ENCODE measurements at regions not wholly inside any gene's neighbourhood (a gene's known extent, or its start where the extent isn't known, plus 50 kb on each side); places are given as distances from the start of the nearest gene placed in this dataset.

DNA sequence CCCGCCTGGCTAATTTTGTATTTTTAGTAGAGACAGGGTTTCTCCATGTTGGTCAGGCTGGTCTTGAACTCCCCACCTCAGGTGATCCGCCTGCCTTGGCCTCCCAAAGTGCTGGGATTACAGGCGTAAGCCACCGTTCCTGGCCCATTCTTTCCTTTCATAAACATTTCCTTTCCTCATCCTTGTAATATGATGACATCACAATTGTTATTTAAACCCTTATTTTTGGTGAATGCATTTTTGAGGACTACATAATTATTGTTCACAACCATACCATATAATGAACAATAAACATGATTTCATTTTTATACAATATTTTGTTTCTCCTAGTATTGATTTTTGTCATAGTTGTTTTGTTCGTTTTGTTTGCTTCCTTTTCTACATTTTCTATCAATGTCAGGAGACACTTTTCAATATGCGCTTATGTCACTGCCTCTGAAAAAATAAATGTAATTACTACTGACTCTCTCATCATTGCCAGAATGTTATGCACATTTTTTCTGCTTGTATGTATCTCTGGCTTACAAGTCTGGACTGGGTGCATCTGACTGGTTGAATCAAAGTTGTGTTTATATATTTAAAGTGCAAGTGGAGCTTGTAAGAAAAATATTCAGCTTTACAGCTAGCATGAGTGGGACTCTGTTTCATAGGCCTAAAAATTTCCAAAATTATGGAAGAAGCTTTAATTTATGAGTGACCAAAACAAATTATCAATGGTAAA lies 2286.3 kb upstream of the RAG2 start:
- Histone ChIP-seq H3K9me2 (ENCODE audit: insufficient read depth) (no peaks in the 10 kb centered on the region), H3K9me3 (ENCODE audit: low read depth) (no peaks in the 10 kb centered on the region), H4K20me1 (ENCODE audit: insufficient read depth) (no peaks in the 10 kb centered on the region), H2AFZ (no peak overlapping the region), H3K36me3 (ENCODE audit: low read depth) (no peaks in the 10 kb centered on the region), H3K79me2 (ENCODE audit: insufficient read depth) (no peaks in the 10 kb centered on the region), H3F3A (ENCODE audit: insufficient read depth) (no peaks in the 10 kb centered on the region), H3K4me3 (no peak overlapping the region), H3K9ac (no peak overlapping the region), H3K4me2 (ENCODE audit: unreplicated experiment) (no peak overlapping the region), H3K4me1 (ENCODE audit: insufficient read depth) (no peaks in the 10 kb centered on the region), H3K27me3 (replicated peaks; ENCODE audit: insufficient read depth) (no peaks in the 10 kb centered on the region), H3K27ac (no peak overlapping the region)
- TF ChIP-seq EZH2 (IDR thresholded peaks at IDR 0.05; ENCODE audit: insufficient read depth, poor library complexity, severe bottlenecking), result no peak
- no peak for TF ChIP-seq EZH2phosphoT487 (IDR thresholded peaks at IDR 0.05; ENCODE audit: insufficient read depth, low read depth)
- DNase-seq, result no peak
- in situ Hi-C loops (cut with MboI), result no loop called here
- 26 to 35% methylated on average over 6 of the region's 6 CpGs for WGBS, 2 experiments (ENCODE audit: low coverage in 1 of 2, low lambda C conversion rate in 2 of 2, missing lambda C conversion rate in 2 of 2)

DNA sequence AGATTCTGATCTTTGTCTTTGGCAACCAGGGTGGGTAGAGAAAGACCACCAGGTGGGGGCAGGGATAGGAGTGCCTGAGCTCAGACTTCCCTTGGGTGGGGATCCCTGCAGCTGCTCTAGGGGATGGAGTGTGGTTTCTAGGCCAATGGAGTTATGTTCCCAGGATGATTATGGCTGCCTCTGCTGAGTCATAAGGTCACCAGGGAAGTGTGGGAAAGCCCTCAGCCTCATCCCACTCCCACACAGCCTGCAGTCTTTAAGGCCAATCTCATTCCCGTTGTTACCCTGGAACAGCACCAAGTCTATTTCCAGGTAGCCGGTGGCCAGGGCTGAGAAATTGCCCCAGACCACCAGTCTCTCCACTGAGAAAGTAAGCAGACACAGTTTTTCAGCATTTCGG lies 2269.3 kb upstream of the RAG2 start:
- Histone ChIP-seq H4K20me1 (ENCODE audit: insufficient read depth) (no peaks in the 10 kb centered on the region), H3F3A (ENCODE audit: insufficient read depth) (no peaks in the 10 kb centered on the region), H2AFZ (no peak overlapping the region), H3K4me3 (no peak overlapping the region), H3K36me3 (ENCODE audit: low read depth) (no peaks in the 10 kb centered on the region), H3K4me1 (ENCODE audit: insufficient read depth) (no peaks in the 10 kb centered on the region), H3K27me3 (replicated peaks; ENCODE audit: insufficient read depth) (no peaks in the 10 kb centered on the region), H3K9me3 (ENCODE audit: low read depth) (no peaks in the 10 kb centered on the region), H3K9me2 (ENCODE audit: insufficient read depth) (no peaks in the 10 kb centered on the region), H3K9ac (no peak overlapping the region), H3K79me2 (ENCODE audit: insufficient read depth) (no peaks in the 10 kb centered on the region), H3K27ac (no peak overlapping the region), H3K4me2 (ENCODE audit: unreplicated experiment) (no peak overlapping the region)
- in situ Hi-C loops (cut with MboI), result no loop called here
- TF ChIP-seq EZH2 (IDR thresholded peaks at IDR 0.05; ENCODE audit: insufficient read depth, poor library complexity, severe bottlenecking), result no peak
- no peak for TF ChIP-seq EZH2phosphoT487 (IDR thresholded peaks at IDR 0.05; ENCODE audit: insufficient read depth, low read depth)
- no peak for DNase-seq
- WGBS, 2 experiments (ENCODE audit: low coverage in 1 of 2, low lambda C conversion rate in 2 of 2, missing lambda C conversion rate in 2 of 2), result 6 to 21% methylated on average over 3 of the region's 3 CpGs

DNA sequence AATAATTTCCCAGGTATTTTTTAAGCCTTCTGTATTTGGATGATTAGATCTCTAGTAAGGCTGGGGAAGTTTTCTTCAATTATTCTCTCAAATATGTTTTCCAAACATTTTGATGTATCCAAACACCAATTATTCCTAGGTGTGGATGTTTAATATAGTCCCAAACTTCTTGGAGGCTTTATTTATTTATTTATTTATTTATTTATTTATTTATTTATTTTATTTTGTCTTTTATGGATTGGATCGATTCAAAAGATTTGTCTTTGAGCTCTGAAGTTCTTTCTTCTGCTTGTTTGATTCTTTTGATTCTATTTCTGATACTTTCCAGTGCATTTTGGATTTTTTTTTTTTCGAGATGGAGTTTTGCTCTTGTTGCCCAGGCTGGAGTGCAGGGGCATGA lies 2267.9 kb upstream of the RAG2 start:
- WGBS, 2 experiments (ENCODE audit: low coverage in 1 of 2, low lambda C conversion rate in 2 of 2, missing lambda C conversion rate in 2 of 2), result 17 to 18% methylated on average over 2 of the region's 2 CpGs
- H3K27me3 ChIP-seq (replicated peaks; ENCODE audit: insufficient read depth), result no peaks in the 10 kb centered on the region
- no peak overlapping the region for H3K4me2 ChIP-seq (ENCODE audit: unreplicated experiment)
- H3K9me2 ChIP-seq (ENCODE audit: insufficient read depth), result no peaks in the 10 kb centered on the region
- in situ Hi-C loops (cut with MboI), result no loop called here
- H3K79me2 ChIP-seq (ENCODE audit: insufficient read depth), result no peaks in the 10 kb centered on the region
- no peaks in the 10 kb centered on the region for H3K36me3 ChIP-seq (ENCODE audit: low read depth)
- DNase-seq, result no peak
- TF ChIP-seq EZH2phosphoT487 (IDR thresholded peaks at IDR 0.05; ENCODE audit: insufficient read depth, low read depth) (no peak), EZH2 (IDR thresholded peaks at IDR 0.05; ENCODE audit: insufficient read depth, poor library complexity, severe bottlenecking) (no peak)
- no peak overlapping the region for H3K9ac ChIP-seq
- no peaks in the 10 kb centered on the region for H3K9me3 ChIP-seq (ENCODE audit: low read depth)
- no peak overlapping the region for H3K27ac ChIP-seq
- no peaks in the 10 kb centered on the region for H3K4me1 ChIP-seq (ENCODE audit: insufficient read depth)
- H3F3A ChIP-seq (ENCODE audit: insufficient read depth), result no peaks in the 10 kb centered on the region
- H4K20me1 ChIP-seq (ENCODE audit: insufficient read depth), result no peaks in the 10 kb centered on the region
- H3K4me3 ChIP-seq, result no peak overlapping the region
- H2AFZ ChIP-seq, result no peak overlapping the region

DNA sequence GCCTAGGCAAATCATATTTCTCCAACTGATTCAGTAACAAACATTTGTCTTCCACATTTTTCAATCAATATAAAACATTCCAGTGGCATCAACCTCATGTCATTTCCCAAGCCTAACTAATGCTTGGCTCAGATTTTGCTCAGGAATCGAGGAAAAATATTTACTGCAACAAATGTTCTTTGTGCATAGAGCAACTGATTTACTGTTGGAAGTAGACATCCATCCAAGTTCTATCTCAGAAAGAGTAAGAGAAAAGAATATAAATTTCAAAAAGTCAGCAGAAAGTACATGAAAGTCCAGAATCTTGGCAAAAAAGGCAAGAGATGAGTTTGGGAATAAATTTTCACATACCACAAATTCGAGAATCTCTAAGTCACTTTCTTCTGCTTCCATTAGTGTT lies 2245.0 kb upstream of the RAG2 start:
- TF ChIP-seq EZH2 (IDR thresholded peaks at IDR 0.05; ENCODE audit: insufficient read depth, poor library complexity, severe bottlenecking) (no peak), EZH2phosphoT487 (IDR thresholded peaks at IDR 0.05; ENCODE audit: insufficient read depth, low read depth) (no peak)
- no peak overlapping the region for H3K4me3 ChIP-seq
- no peak overlapping the region for H3K4me2 ChIP-seq (ENCODE audit: unreplicated experiment)
- no peaks in the 10 kb centered on the region for H3K36me3 ChIP-seq (ENCODE audit: low read depth)
- peaks cover 4% of the 10 kb centered on the region for H3K9me3 ChIP-seq (ENCODE audit: low read depth)
- 2% methylated on average over 2 of the region's 2 CpGs for WGBS, 2 experiments (ENCODE audit: low coverage in 1 of 2, low lambda C conversion rate in 2 of 2, missing lambda C conversion rate in 2 of 2)
- no peaks in the 10 kb centered on the region for H4K20me1 ChIP-seq (ENCODE audit: insufficient read depth)
- H3K27ac ChIP-seq, result no peak overlapping the region
- H3K27me3 ChIP-seq (replicated peaks; ENCODE audit: insufficient read depth), result no peaks in the 10 kb centered on the region
- no peaks in the 10 kb centered on the region for H3K79me2 ChIP-seq (ENCODE audit: insufficient read depth)
- no peaks in the 10 kb centered on the region for H3K9me2 ChIP-seq (ENCODE audit: insufficient read depth)
- H2AFZ ChIP-seq, result no peak overlapping the region
- no peak for DNase-seq
- H3F3A ChIP-seq (ENCODE audit: insufficient read depth), result no peaks in the 10 kb centered on the region
- in situ Hi-C loops (cut with MboI), result no loop called here
- no peak overlapping the region for H3K9ac ChIP-seq
- no peaks in the 10 kb centered on the region for H3K4me1 ChIP-seq (ENCODE audit: insufficient read depth)

All from GM23248 (cell line).